ENCODE measurements at regions not wholly inside any gene's neighbourhood (a gene's known extent, or its start where the extent isn't known, plus 50 kb on each side); places are given as distances from the start of the nearest gene placed in this dataset.

GRCh38 chr6:105648276-105648675 lies 245.4 kb upstream of the PREP start:
- no peak for DNase-seq (ENCODE audit: low read depth)

- DNase-seq (ENCODE audit: low read depth) = no peak
These were observed 243.5 kb upstream of the PREP start for GRCh38 chr6:105646391-105646867.

- DNase-seq (ENCODE audit: low read depth) = no peak
These were observed 243.1 kb upstream of the PREP start for GRCh38 chr6:105645958-105646357.

- no peak for DNase-seq (ENCODE audit: low read depth)
These were observed 242.3 kb upstream of the PREP start for GRCh38 chr6:105645156-105645555.

GRCh38 chr6:105644691-105645090 lies 241.8 kb upstream of the PREP start:
- DNase-seq (ENCODE audit: low read depth) = no peak

- no peak for DNase-seq (ENCODE audit: low read depth)
These were observed 241.2 kb upstream of the PREP start for GRCh38 chr6:105644073-105644489.

- no peak for DNase-seq (ENCODE audit: low read depth)
These were observed 239.8 kb upstream of the PREP start for GRCh38 chr6:105642708-105643107.

- DNase-seq (ENCODE audit: low read depth) = no peak
These were observed 238.6 kb upstream of the PREP start for GRCh38 chr6:105641504-105641903.

- DNase-seq (ENCODE audit: low read depth) = no peak
These were observed 236.2 kb upstream of the PREP start for GRCh38 chr6:105639124-105639523.

GRCh38 chr6:105633814-105634213 lies 230.9 kb upstream of the PREP start:
- no peak for DNase-seq (ENCODE audit: low read depth)

GRCh38 chr6:105628156-105628860 lies 225.4 kb upstream of the PREP start:
- no peak for DNase-seq (ENCODE audit: low read depth)

- no peak for DNase-seq (ENCODE audit: low read depth)
These were observed 223.6 kb upstream of the PREP start for GRCh38 chr6:105626295-105627158.

GRCh38 chr6:105624021-105624420 lies 221.1 kb upstream of the PREP start:
- DNase-seq (ENCODE audit: low read depth) = no peak

GRCh38 chr6:105622226-105622625 lies 219.3 kb upstream of the PREP start:
- DNase-seq (ENCODE audit: low read depth) = no peak

- DNase-seq (ENCODE audit: low read depth) = no peak
These were observed 218.8 kb upstream of the PREP start for GRCh38 chr6:105621564-105622175.

- DNase-seq (ENCODE audit: low read depth) = no peak
These were observed 218.0 kb upstream of the PREP start for GRCh38 chr6:105620878-105621277.

GRCh38 chr6:105619971-105620741 lies 217.3 kb upstream of the PREP start:
- no peak for DNase-seq (ENCODE audit: low read depth)

- DNase-seq (ENCODE audit: low read depth) = no peak
These were observed 215.4 kb upstream of the PREP start for GRCh38 chr6:105618247-105618646.

GRCh38 chr6:105616521-105616920 lies 213.6 kb upstream of the PREP start:
- DNase-seq (ENCODE audit: low read depth) = no peak

GRCh38 chr6:105611606-105612005 lies 208.7 kb upstream of the PREP start:
- no peak for DNase-seq (ENCODE audit: low read depth)

GRCh38 chr6:105609375-105609991 lies 206.6 kb upstream of the PREP start:
- no peak for DNase-seq (ENCODE audit: low read depth)

Data from stimulated activated CD4-positive, alpha-beta T cell treated with anti-CD3 and anti-CD28 coated beads, Interleukin-2, amount 100 ng/mL, for 4 hours (primary cell).